Hematopoietic multipotent progenitor cell (in vitro differentiated cells): ENCODE measurements at regions not wholly inside any gene's neighbourhood (a gene's known extent, or its start where the extent isn't known, plus 50 kb on each side); places are given as distances from the start of the nearest gene placed in this dataset.
"Not testable (repeated sequence)": the region's sequence is repeated elsewhere in the genome, so short reads cannot be mapped to it uniquely, and the experiment has no call there.

ENCODE experiments used
- DNase-seq, 3 donors: peaks; one replicate each; pipeline ENCODE4 v3.0.0-alpha.2; 2011 to 2015; ENCODE audit warnings: low read depth in 2 of 3, low spot score in 2 of 3

DNA sequence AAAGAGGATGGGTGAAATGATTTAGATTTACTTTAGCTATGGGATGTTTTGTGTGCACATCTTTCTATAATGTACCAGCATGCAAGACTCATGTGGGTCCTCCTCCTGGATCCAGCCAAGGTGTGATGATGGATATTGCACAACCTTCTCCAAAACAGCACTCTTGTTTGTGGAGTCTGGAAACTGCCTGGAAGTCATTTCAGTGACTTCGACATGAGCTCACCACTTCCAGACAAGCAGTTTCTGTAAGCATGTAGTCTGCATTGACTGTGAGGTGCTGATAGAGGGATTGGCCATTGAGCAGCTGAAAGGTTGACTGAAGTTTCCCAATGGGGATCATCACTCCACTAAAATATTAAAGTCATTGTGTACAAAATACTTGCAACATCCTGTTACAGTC is 154.0 kb downstream of the TRIB2 start:
- DNase-seq, result no peak

DNA sequence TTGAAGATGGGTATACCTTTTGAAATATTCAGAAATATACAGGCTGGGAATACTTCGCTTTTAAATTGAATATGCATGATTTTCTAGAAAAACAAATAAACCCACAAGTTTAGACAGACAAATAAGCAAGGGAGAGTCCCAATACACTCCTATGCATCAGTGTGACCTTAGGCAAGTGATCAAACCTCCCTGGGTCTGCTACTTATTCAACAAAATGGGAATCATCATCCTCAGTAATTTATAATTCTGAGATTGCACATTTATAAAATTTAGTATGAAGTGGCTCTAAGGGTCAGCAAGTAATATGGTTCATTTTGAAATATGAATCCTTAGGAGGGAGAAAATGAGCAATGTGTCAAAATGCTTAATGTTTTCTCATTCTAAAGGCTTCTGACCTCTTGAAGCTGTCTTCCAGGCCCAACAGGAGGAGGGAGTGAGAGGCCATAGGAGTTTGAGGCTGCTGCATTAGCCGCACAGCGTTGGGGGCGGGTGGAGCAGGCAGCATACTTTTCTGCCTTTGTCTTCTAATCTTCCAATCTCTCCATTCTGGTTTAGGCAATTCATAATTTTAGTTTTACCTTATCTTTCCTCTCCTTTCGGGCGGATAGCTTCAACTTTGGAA is 155.1 kb downstream of the TRIB2 start:
- no peak for DNase-seq

DNA sequence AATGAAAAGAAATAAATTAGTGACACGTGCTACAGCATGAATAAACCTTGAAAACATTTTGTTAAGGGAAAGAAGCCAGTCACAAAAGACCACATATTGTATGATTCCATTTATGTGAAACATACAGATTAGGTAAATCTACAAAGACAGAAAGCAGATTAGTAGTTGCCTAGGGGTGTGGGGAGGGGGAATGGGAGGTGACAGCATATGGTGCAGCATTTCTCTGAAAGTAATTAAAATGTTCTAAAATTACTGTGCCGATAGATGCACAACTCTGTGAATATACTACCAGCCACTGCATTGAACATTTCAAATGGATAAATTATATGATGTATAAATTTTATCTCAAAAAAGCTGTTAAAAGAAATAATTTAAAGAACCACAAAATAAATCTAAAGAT is 161.0 kb downstream of the TRIB2 start:
- no peak for DNase-seq

DNA sequence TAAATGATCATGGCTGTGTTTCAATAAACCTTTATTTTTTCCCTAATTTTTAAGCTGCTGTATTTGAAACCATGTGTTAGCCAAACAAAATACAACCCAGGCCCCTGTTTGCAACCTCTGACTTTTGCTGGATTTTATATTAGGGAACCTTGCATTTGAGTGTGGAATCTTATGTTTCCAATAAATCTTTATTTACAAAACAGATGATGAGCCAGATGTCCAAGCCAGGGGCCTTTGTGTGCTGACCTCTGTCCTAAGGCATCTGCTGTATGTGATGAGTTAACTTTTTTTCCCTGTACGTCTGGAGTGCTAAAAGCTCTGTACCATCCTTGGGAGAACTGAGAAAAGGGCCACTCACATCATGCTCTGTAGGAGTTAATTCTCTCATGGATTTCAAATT is 162.9 kb downstream of the TRIB2 start:
- no peak for DNase-seq

DNA sequence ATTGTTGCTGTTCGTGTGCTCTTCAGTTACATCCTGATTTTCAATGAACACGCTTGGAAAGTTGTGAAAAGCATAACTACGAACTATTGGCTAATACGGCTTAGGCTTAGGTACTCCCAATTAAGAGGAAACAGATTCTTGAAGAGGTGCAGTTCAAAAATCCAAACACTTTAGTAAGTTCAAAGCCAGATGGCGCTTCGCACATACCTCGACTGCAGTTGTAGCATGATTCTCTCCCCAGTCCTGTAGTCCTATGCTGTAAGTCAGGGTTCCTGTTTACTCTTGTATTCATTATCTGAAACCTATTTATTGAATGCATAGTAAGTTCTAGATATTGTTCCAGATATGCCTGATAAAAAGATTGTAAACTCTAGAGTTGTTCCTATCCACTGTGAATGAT is 165.2 kb downstream of the TRIB2 start:
- no peak for DNase-seq

DNA sequence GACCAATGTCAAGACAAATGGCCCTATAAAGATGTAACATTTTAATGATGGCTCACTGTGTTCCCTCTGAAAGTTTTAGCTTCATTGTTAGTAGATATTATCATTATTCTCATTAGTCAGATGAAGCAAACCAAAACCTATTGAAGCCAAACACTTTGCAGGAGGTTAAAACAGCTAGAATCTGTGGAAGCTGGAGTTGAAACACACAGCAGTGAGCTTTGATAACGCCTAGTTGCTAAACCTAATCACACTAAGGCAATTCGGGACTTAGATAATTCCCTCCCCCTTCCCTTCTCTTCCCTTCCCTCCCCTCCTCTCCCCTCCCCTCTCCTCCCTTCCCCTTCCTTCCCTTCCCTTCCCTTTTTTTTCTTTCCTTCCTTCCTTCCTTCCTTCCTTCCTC is 165.7 kb downstream of the TRIB2 start:
- no peak for DNase-seq

DNA sequence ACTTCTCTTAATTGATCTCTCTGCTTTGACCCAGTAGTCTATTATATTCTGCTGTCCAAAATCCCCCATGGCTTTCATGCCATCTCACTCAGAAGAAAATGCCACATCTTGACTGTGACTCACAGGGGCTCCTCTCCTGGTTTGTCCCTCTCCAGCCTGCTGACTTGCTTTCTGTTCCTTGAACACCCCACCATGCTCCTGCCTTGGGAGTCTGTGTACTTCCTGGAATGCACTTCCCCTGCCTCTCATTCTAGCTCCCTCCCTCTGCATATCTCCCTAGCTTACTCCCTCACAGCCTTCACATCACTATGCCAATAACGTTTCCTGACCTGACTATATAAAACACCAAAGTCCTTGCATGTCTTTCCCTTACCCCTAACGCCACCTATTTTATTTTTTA is 167.2 kb downstream of the TRIB2 start:
- no peak for DNase-seq

DNA sequence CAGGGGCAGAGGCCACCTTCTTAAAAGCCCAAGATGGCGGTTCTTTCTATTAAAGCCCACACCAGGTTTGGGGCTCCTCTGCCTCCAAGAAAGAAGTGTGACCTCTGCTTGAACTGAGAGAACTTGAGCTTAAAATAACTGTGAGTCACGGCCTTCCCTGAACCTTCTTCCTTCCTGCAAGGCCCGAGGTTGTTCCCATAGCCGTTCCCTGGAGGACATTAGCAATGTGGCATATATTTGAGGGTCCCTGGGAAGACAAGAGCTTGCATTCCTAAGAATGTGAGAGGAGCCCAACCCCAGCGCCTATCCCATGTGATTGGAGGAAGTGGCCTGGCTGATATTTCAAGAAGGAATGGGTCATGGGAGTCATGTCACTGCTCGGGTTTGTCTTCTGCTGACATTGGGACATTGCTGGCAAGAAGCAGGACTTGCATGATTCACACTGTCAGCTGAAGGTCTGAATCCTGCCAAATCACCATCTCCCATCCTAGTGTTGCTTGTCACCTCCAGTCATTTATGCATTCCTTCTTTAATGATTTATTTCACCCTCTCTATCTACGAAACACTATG is 168.1 kb downstream of the TRIB2 start:
- DNase-seq, result no peak

DNA sequence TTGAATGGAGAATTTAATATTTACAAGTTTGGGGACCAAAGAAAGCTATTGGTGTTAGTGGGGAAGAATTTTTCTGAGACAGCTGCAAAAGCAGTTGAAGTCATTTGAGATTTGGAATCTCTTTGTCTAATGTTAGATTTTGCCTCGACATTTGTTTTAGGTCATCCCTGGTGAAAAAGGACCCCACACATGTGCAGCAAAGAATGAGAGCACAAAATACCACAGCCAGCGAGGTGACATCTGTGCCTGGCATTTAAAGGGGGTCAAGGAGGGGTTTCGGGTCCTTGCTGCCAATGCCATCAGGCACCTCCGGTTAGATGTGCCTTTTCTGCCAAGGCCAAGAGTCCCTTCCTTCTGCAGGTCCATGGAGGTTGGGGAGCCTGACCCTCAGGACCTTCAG is 173.3 kb downstream of the TRIB2 start:
- DNase-seq, result no peak

DNA sequence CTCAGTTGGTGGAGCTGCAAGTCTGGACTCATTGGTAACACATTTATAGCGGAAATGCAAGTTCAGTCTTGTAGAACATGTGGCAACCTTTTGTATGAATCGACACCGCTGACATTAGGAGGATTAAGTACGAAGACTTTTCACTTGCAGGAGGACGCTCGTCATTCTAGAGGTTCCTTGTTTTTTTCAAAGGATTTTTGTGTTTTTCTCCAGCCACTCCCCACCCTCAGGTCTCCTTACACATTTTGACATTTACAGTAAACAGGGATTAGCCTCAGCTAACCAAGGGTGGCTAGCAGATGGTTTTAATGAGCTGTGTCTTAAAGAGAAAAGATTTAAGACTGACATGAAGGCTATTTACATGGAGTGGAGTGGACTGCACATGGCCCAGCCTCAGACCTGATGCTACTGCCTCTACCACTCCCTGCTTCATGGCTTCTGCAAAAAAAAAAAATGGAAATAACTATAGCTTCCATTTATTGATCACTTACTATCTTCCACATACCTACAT is 173.8 kb downstream of the TRIB2 start:
- no peak for DNase-seq

DNA sequence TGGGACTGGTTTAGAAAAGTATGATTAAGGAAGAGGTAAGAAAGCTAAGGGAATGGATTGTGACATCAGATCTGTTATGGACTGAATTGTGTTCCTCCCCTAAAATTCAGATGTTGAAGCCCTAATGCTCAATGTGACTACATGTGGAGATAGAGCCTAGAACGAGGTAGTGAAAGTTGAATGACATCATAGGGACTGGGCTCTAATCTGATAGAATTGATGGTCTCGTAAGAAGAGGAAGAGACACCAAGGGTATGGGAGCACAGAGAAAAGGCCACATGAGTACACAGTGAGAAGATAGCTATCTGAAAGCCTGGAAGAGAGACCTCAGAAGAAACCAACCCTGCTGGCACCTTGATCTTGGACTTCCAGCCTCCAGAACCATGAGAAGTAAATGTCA is 178.3 kb downstream of the TRIB2 start:
- DNase-seq, result no peak

DNA sequence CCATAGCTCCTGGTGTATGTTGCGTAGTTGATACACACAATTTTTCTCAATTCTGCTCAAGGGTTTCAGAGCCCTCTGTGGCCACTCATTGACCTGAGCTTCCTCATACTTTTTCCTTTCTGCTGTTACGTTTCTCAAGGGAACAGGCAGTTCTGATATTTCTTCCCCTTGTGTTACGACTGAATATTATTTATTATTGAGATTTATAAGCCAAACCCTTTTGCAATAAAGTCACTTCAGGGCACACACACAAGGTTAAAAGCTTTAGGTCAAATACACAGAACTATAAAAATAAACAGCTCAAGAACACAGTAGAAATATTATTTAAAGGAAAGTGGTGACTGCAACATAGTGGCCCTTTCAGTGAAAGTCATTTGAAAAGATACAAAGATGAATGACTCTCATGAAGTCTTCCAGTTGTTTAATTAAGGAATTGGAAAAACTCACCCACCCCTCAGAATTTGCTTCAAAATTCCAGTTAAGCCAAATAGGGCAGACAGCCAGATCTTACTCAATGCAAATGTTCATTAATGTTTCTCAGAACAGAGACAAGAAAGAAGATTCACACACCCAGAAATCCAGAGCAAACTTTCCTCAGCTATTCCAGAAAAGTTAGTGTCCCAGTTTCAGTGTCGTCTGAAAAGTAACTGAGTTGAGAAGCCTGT is 179.7 kb downstream of the TRIB2 start:
- no peak for DNase-seq

DNA sequence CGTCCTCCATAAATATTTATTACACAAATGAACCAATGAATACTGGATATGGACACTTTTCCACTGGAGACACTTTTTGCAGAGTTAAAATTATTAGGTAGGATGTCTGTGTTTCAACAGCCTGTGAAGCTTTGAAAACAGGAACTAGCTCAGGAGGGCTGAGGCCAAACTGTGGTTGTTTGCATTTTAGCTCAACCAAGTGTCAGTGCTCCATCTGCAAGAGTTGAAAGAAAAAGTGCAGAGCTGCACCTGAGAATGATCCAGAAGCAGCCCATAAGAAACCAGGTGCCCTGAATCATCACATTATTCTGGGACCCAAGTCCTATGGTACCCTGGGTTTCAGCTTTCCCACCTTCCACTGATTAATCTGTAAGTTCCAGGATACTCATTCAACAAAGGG is 180.4 kb downstream of the TRIB2 start:
- DNase-seq, result peak in 1 of 3 donors; percentile 37

DNA sequence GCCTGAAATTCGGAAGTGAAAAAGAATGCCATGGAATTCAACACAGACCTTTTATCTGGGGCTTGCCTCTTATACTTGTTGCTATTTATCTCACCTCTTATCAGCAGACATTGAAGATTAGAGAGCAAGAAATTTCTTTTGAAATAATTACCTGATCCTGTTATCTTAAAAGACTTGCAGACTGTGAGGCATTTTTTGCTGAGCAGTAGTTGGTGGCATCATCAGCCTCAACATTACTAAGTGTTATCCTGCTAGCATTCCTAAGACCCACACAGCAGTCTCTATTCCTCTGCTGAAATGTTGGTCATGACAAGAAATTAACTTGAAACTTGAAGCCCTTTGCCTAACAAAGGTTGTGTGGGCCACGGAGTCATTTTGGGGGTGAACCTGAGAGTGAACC is 186.5 kb downstream of the TRIB2 start:
- no peak for DNase-seq

DNA sequence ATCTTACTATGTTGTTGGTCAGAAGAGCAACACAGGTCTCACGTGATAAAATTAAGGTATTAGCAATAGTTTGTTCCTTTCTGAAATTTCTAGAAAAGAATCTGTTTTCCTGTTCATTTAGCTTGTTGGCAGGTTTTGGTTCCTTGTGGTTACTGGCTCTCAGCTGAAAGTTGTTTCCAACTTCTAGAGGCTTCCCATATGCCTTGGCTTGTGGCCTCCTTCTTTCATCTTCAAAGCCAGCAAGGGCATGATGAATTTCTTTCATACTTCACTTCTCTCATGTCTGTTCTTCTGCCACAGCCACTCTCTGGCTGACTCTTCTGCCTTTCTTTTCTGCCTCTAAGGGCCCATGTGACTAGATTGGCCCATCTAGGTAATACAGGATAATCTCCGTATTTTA is 193.7 kb downstream of the TRIB2 start:
- no peak for DNase-seq

DNA sequence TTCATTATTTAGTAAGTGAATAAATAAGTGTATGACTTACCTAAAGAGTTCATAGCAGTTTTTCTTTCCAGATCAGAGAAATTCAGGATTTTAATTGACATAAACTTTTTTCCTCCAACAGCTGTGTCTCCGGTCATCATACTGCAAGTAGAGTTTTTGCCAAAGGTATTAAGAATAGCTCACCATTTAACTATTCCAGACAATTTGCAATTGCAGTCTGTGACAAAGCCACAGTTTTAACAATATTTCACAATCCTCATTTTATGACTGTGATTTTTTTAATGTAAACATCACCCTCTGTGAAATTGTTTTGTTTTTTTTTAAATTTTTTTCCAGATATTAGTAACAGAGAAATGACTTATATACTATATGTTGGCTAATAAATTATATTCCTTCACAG is 199.1 kb downstream of the TRIB2 start:
- DNase-seq, result no peak

DNA sequence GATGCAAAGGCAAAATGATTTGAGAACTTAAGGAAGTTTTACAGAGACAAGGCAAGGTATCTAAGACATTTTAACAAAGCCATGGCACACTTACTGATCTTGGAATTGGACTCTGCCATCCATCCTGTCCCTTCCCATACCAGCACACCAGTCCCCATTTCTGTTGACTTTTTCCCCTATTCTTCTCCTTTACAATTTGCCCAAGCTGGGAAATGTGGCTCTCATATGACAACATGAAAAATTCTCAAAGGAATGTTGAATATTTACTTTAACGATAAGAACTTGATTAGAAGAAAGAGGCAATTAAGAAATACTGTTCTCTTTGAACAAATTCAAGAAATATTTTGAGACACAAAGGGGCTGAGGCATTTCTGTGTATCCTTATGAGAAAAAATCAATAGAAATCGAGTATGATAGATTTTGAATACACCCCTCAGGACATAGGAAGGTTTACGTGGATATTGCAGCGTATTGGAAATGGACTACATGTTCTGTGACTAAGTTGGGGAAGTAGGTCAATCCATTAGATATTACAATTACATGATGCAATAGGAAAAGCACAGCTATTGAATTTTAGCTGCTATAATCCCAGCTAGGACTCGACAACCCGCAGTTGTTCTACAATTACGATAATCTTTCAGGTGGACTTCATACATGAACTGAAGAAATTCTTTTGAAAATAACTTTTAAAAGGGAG is 201.6 kb downstream of the TRIB2 start:
- no peak for DNase-seq

DNA sequence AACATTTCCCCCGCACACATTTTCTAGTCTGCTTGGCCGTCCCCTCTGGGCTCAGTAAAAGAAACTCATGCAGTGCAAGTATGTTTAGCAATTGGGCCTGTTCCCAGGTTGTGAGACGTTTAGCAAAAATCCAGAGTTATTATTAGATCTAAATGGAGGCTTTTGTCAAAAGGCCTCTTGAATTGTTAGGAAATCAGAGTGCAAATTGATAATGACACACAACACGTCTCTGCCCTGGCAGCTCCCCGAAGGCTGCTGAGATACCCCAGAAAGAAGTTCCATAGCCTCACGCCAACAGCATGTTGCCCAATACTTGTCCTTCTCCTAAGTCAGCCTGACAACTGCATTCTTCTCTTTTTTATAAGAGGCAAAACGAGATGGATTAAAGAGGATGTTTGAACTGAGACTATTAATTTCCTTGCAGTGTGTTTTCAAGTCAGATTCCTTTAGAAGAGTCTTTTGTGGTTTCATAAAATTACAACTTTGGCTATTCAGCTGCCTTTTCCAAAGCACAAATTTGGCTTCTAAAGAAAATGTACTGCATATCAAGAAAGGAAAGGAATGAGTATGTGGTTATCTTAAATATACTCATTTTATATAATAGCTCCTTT is 202.2 kb downstream of the TRIB2 start:
- no peak for DNase-seq

DNA sequence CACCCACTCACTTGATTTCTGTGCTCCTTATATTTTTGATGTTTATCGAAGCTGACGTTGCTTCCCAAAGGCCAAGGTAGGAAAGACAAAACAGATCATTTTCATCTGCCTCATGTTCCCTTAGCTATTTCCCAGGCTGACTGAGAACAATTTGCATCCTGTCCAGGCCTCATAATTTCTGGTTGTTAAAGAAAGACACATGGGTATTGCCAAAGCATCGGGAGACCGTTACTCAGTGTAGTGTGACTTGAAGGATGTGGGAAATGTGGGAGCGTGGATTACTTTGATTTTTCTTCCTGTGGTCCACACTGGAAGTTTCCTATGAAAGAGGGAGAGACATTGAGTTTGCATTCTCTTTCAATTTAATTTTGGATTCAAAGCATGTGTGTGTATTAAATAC is 204.6 kb downstream of the TRIB2 start:
- no peak for DNase-seq

DNA sequence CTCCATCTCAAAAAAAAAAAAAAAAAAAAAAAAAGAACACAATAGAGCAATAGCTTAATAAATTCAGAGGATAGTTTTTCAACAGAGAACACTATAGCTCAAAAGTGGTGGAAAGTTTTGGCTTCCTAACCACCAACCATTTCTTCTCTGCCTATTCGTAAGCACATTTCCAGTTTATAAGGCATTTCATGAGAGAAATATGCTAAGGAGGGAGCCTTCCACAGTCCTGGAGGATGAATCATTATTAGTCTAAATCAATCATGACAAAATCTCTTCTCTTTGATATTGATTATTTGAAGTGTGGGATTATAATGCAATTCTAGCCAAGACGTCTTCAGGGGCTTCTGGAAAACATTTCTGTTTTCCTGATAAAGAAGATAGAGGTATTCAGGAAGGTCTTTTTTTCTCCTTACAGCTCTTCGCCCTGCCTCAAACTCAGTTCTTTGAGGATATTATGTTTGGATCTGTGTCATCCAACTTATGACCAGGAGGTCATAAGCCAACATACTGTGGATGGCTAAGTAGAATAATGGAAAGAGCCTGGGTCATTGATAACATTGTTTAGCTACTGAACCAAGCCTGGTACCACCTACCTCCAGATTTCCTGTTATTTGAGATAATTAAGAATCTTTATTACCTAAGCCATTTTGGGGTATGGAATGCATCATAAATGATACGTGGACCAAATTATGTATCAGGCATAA is 207.3 kb downstream of the TRIB2 start:
- no peak for DNase-seq

DNA sequence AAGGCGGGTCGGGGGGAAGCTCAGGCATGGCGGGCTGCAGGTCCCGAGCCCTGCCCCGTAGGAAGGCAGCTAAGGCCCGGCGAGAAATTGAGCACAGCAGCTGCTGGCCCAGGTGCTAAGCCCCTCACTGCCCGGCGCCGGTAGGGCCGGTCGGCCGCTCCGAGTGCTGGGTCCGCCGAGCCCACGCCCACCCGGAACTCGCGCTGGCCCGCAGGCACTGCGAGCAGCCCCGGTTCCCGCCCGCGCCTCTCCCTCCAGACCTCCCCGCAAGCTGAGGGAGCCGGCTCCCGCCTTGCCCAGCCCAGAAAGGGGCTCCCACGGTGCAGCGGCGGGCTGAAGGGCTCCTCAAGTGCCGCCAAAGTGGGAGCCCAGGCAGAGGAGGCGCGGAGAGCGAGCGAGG is 209.9 kb downstream of the TRIB2 start:
- not testable (repeated sequence) for DNase-seq
